Memory B cell (primary cell): ENCODE measurements at regions not wholly inside any gene's neighbourhood (a gene's known extent, or its start where the extent isn't known, plus 50 kb on each side); places are given as distances from the start of the nearest gene placed in this dataset.
"Not testable (repeated sequence)": the region's sequence is repeated elsewhere in the genome, so short reads cannot be mapped to it uniquely, and the experiment has no call there.

ENCODE experiments used
- ATAC-seq: fragments of 150-1000 bp; cut with Tn5 transposase; 2 replicates; pipeline ENCODE4 v1.10.0; 2021; ENCODE audit warnings: low read depth, mild to moderate bottlenecking, moderate library complexity
- DNase-seq, 2 donors: peaks; one replicate each; pipeline ENCODE4 v3.0.0; 2022; ENCODE audit warnings: low spot score in 2 of 2
- H3K27ac Mint-ChIP-seq: one replicate; pipeline ENCODE4 v1.8.0; 2022; ENCODE audit warnings: mild to moderate bottlenecking, moderate library complexity, mixed read lengths
- H3K27me3 Mint-ChIP-seq: one replicate; pipeline ENCODE4 v1.8.0; 2022; ENCODE audit warnings: mixed read lengths
- H3K36me3 Mint-ChIP-seq: one replicate; pipeline ENCODE4 v1.8.0; 2022; ENCODE audit warnings: mild to moderate bottlenecking, mixed read lengths
- H3K4me1 Mint-ChIP-seq: one replicate; pipeline ENCODE4 v1.8.0; 2022; ENCODE audit warnings: mixed read lengths
- H3K4me3 Mint-ChIP-seq: one replicate; pipeline ENCODE4 v1.8.0; 2022; ENCODE audit warnings: mild to moderate bottlenecking, moderate library complexity, mixed read lengths
- H3K9me3 Mint-ChIP-seq: one replicate; pipeline ENCODE4 v1.8.0; 2022; ENCODE audit warnings: mixed read lengths

- no peaks in the 10 kb centered on the region for H3K36me3 Mint-ChIP-seq
- no peaks in the 10 kb centered on the region for H3K27me3 Mint-ChIP-seq
- ATAC-seq, result no peak
- peaks cover 7% of the 10 kb centered on the region for H3K9me3 Mint-ChIP-seq
- no peak for DNase-seq
- no peaks in the 10 kb centered on the region for H3K4me1 Mint-ChIP-seq
- H3K27ac Mint-ChIP-seq, result no peak overlapping the region
- H3K4me3 Mint-ChIP-seq, result no peak overlapping the region
These were observed 241.0 kb upstream of the UBASH3B start for GRCh38 chr11:122414406-122415018.

- H3K36me3 Mint-ChIP-seq, result no peaks in the 10 kb centered on the region
- H3K27me3 Mint-ChIP-seq, result no peaks in the 10 kb centered on the region
- DNase-seq (no peak), ATAC-seq (no peak)
- H3K4me3 Mint-ChIP-seq, result no peak overlapping the region
- no peak overlapping the region for H3K27ac Mint-ChIP-seq
- peaks cover 7% of the 10 kb centered on the region for H3K9me3 Mint-ChIP-seq
- H3K4me1 Mint-ChIP-seq, result no peaks in the 10 kb centered on the region
These were observed 241.8 kb upstream of the UBASH3B start for GRCh38 chr11:122413677-122414076.

GRCh38 chr11:122412581-122412980 is 242.9 kb upstream of the UBASH3B start:
- Mint-ChIP-seq H3K27me3 (no peaks in the 10 kb centered on the region), H3K27ac (no peak overlapping the region), H3K9me3 (peaks cover 7% of the 10 kb centered on the region), H3K4me1 (no peaks in the 10 kb centered on the region), H3K36me3 (no peaks in the 10 kb centered on the region), H3K4me3 (no peak overlapping the region)
- DNase-seq (no peak), ATAC-seq (no peak)

- ATAC-seq (no peak), DNase-seq (no peak)
- Mint-ChIP-seq H3K4me3 (no peak overlapping the region), H3K27ac (no peak overlapping the region), H3K36me3 (no peaks in the 10 kb centered on the region), H3K27me3 (peaks cover 4% of the 10 kb centered on the region), H3K9me3 (peaks cover 3% of the 10 kb centered on the region), H3K4me1 (no peaks in the 10 kb centered on the region)
These were observed 249.1 kb upstream of the UBASH3B start for GRCh38 chr11:122406466-122406865.

DNA sequence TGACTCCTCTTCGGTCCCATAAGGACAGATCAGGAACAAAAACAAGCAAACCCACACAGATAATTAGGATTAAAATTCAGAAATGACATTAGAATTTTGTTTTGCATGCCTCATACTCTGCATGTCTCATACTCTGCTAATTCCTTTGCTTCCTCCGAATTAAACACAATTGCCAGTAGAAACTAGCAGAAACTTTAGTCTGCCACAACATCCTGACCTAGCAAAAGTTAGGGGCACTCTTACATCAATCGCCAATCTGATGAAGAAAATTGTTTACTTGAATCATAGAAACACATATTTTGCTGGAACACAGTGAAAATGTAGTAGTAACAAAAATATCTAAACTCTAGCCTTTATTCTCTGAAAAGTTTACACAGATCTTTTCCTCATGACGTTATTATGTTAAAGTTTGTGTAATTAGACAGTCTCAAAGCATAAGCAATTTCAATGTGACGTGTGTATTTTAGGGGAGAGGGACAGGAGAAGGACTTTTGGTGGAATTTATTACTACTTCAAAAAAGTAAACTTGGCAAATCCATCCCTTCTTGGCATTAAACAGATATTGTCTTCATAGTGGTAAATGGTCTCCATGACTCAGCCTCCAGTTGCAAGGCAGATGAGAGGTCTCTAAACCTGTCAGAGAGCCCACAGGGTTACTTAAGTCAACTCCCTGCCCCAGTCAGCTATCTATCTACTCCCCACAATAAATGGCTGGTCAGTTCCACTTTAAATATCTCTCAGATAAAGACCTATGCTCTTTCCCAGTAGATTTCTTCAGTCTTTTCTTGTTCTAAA is 249.8 kb upstream of the UBASH3B start:
- Mint-ChIP-seq H3K4me1 (no peaks in the 10 kb centered on the region), H3K9me3 (peaks cover 3% of the 10 kb centered on the region), H3K27ac (no peak overlapping the region), H3K36me3 (no peaks in the 10 kb centered on the region), H3K27me3 (peaks cover 4% of the 10 kb centered on the region), H3K4me3 (no peak overlapping the region)
- ATAC-seq (no peak), DNase-seq (no peak)

GRCh38 chr11:122404571-122404970 is 251.0 kb upstream of the UBASH3B start:
- Mint-ChIP-seq H3K27ac (no peak overlapping the region), H3K36me3 (no peaks in the 10 kb centered on the region), H3K4me3 (no peak overlapping the region), H3K4me1 (peaks cover under 1% of the 10 kb centered on the region), H3K27me3 (peaks cover 4% of the 10 kb centered on the region), H3K9me3 (no peaks in the 10 kb centered on the region)
- ATAC-seq (no peak), DNase-seq (no peak)

DNA sequence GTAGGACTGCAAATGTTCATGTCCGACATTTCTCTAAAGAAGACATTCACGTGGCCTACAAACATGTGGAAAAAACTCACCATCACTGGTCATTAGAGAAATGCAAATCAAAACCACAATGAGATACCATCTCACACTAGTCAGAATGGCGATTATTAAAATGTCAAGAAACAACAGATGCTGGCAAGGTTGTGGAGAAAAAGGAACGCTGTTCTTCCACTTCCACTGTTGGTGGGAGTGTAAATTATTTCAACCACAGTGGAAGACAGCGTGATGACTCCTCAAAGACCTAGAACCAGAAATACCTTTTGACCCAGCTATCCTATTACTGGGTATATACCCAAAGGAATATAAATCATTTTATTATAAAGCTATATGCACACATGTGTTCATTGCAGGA is 253.9 kb upstream of the UBASH3B start:
- not testable (repeated sequence) for H3K36me3 Mint-ChIP-seq, H3K4me1 Mint-ChIP-seq, H3K27ac Mint-ChIP-seq, ATAC-seq, H3K9me3 Mint-ChIP-seq, DNase-seq, H3K4me3 Mint-ChIP-seq, H3K27me3 Mint-ChIP-seq

DNA sequence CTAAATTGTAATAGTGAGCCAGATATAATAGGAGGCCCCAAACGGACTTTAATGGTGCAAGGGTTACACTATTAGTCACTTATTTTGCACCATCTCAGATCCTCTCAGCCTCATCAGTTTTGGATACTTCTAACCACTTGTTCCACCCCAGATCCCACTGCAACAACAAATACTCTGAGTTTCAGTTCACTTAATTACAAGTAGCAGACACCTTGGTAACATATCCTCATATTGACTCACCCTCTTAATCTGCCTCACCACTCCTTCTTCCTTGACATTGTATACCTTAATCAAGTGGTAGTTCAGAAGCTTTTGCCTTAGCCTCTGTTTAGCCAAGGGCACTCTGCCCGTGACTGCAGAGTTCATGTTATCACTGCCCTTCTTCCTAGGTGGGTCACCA is 256.1 kb upstream of the UBASH3B start:
- H3K9me3 Mint-ChIP-seq, result no peaks in the 10 kb centered on the region
- peaks cover 3% of the 10 kb centered on the region for H3K4me1 Mint-ChIP-seq
- H3K4me3 Mint-ChIP-seq, result no peak overlapping the region
- DNase-seq (no peak), ATAC-seq (no peak)
- no peak overlapping the region for H3K27ac Mint-ChIP-seq
- no peaks in the 10 kb centered on the region for H3K36me3 Mint-ChIP-seq
- peaks cover 4% of the 10 kb centered on the region for H3K27me3 Mint-ChIP-seq

DNA sequence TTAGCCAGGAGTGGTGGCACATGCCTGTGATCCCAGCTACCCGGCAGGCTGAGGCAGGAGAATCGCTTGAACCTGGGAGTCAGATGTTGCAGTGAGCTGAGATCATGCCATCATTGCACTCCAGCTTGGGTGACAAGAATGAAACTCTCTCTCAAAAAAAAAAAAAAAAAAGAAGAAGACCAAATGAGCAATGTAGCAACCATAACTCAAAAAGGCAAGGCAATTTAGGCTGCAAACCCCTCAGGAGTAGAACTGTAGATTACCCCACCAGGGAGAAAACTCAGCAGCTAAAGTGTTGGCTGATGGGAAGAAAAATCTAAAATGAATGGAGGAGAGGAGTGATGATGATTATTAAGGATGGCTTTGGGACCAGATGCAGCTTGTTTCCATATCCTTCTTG is 256.7 kb upstream of the UBASH3B start:
- Mint-ChIP-seq H3K4me1 (peaks cover 3% of the 10 kb centered on the region), H3K4me3 (no peak overlapping the region), H3K9me3 (no peaks in the 10 kb centered on the region), H3K27ac (no peak overlapping the region), H3K36me3 (no peaks in the 10 kb centered on the region), H3K27me3 (peaks cover 4% of the 10 kb centered on the region)
- no peak for DNase-seq
- ATAC-seq, result no peak

DNA sequence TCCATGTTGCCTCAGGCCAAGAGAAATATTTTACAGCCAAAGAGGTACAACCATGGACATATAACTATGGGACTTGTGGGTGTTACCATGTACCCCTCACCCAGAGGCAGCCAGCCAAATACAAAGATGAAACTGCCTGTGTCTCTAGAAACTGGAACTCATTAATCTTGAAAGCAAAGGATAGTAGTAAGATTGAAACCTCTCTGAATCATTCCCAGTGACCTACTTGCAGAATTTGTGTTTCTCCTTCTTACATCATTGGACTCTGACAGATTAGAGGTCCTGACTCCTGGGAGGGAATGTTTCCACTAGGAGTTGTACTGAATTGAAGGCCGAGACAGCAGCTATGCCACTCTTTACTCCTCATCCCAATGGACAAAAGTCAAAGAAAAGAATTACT is 257.4 kb upstream of the UBASH3B start:
- no peaks in the 10 kb centered on the region for H3K9me3 Mint-ChIP-seq
- ATAC-seq, result no peak
- H3K36me3 Mint-ChIP-seq, result no peaks in the 10 kb centered on the region
- no peak for DNase-seq
- peaks cover 3% of the 10 kb centered on the region for H3K4me1 Mint-ChIP-seq
- peaks cover 4% of the 10 kb centered on the region for H3K27me3 Mint-ChIP-seq
- H3K4me3 Mint-ChIP-seq, result no peak overlapping the region
- H3K27ac Mint-ChIP-seq, result no peak overlapping the region

DNA sequence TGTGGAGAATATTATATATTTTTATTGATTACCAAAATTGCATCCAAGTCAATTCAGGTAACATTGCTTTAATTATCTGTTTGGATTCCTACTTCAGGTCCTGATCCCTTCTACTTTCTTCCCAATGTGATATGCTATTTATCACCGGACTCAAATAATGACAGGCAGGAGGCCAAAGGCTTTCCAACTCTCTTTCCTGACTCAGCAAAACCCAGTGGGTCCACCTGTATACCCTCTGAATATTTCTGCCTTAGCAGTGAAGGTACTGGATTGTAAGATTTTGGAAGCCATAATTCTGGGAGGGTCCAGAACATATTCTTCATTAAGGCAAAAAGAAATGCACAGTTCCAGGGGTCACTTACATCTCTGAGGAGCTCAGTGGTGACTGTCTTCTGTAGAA is 260.2 kb upstream of the UBASH3B start:
- Mint-ChIP-seq H3K27ac (no peak overlapping the region), H3K36me3 (no peaks in the 10 kb centered on the region), H3K4me1 (peaks cover 3% of the 10 kb centered on the region), H3K9me3 (peaks cover 2% of the 10 kb centered on the region), H3K27me3 (peaks cover 4% of the 10 kb centered on the region), H3K4me3 (no peak overlapping the region)
- no peak for DNase-seq
- no peak for ATAC-seq

- Mint-ChIP-seq H3K9me3 (peaks cover 2% of the 10 kb centered on the region), H3K4me1 (no peaks in the 10 kb centered on the region), H3K36me3 (no peaks in the 10 kb centered on the region), H3K27me3 (peaks cover 4% of the 10 kb centered on the region), H3K4me3 (no peak overlapping the region), H3K27ac (no peak overlapping the region)
- ATAC-seq, result no peak
- no peak for DNase-seq
These were observed 261.2 kb upstream of the UBASH3B start for GRCh38 chr11:122394313-122394712.

DNA sequence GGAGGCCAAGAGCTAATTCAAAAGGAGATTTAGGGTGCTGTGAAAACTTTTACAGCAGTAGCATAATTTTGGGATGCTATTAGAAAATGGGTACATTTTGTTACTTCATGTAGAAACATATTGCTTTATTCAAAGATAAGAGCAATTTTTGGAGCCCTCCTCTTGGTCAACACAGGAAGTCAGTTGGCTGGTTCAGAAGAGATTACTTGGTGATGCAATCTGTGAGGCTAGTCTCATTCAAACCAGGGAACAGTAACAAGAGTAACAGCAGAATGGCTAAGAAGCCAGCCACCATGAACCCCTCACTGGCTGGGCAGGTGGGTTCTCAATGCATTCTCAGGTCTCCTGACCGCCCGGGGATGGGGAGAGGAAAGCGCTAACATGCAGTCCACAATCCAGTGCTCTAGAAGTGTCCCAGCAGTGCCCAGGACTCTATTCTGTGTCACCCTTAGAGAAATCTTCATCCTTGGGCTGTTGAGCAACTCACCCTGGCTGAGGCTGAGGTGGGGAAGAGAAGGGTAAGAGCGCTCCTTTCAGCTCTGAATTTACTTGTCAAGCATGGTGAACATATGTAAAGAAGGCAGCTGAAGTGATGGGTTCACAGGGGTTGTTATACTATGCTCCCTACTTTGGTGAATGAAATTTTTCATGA is 262.2 kb upstream of the UBASH3B start:
- no peaks in the 10 kb centered on the region for H3K4me1 Mint-ChIP-seq
- H3K4me3 Mint-ChIP-seq, result no peak overlapping the region
- no peak for ATAC-seq
- DNase-seq, result no peak
- peaks cover 2% of the 10 kb centered on the region for H3K9me3 Mint-ChIP-seq
- peaks cover 4% of the 10 kb centered on the region for H3K27me3 Mint-ChIP-seq
- H3K27ac Mint-ChIP-seq, result no peak overlapping the region
- H3K36me3 Mint-ChIP-seq, result no peaks in the 10 kb centered on the region

- Mint-ChIP-seq H3K36me3 (no peaks in the 10 kb centered on the region), H3K4me3 (no peak overlapping the region), H3K27me3 (peaks cover 4% of the 10 kb centered on the region), H3K9me3 (peaks cover 2% of the 10 kb centered on the region), H3K4me1 (no peaks in the 10 kb centered on the region), H3K27ac (no peak overlapping the region)
- DNase-seq (no peak), ATAC-seq (no peak)
These were observed 263.0 kb upstream of the UBASH3B start for GRCh38 chr11:122392508-122392907.
